H1 (cell line): ENCODE measurements at regions not wholly inside any gene's neighbourhood (a gene's known extent, or its start where the extent isn't known, plus 50 kb on each side); places are given as distances from the start of the nearest gene placed in this dataset.

ENCODE experiments used
- CTCF ChIA-PET: fragments of 300-600 bp; sonication (Branson Sonifier 250); formaldehyde crosslinking; loops from one replicate; lab custom pipeline; 2021; ENCODE audit not compliant: partially characterized antibody; lab: Charles Lee
- POLR2A ChIA-PET: fragments of 300-600 bp; sonication (Branson Sonifier 250); formaldehyde crosslinking; loops from one replicate; lab custom pipeline; 2021; ENCODE audit warnings: inconsistent platforms; ENCODE audit not compliant: partially characterized antibody; lab: Charles Lee
- DNase-seq, 2 experiments: peaks; one replicate each; pipeline versions ENCODE4 v3.0.0 to v3.0.0-alpha.2; 2010 to 2022; ENCODE audit warnings: low spot score in 2 of 2, low read depth in 1 of 2, mixed read lengths in 1 of 2
- FAIRE-seq: peaks from 2 replicates; lab custom pipeline; 2011; peaks lifted over from hg19 to GRCh38; lab: Jason Lieb, UNC
- H2AFZ ChIP-seq: 2 replicates; pipeline ENCODE4 v1.8.1; 2012; ENCODE audit warnings: low read length, inconsistent platforms
- H2AK5ac ChIP-seq: 2 replicates; pipeline ENCODE4 v1.6.1; 2013; ENCODE audit warnings: low read depth, low read length
- H2BK120ac ChIP-seq: replicated peaks from 2 replicates; pipeline ENCODE3; 2013; ENCODE audit warnings: low read depth, low read length, inconsistent platforms
- H2BK12ac ChIP-seq: 2 replicates; pipeline ENCODE4 v1.6.1; 2013; ENCODE audit warnings: low read depth, low read length
- H2BK15ac ChIP-seq: 2 replicates; pipeline ENCODE4 v1.6.1; 2013; ENCODE audit warnings: low read length
- H2BK20ac ChIP-seq: 2 replicates; pipeline ENCODE4 v1.6.1; 2013; ENCODE audit warnings: low read length
- H2BK5ac ChIP-seq: 2 replicates; pipeline ENCODE4 v1.6.1; 2013; ENCODE audit warnings: low read depth, low read length
- H3K14ac ChIP-seq: 2 replicates; pipeline ENCODE4 v1.6.1; 2013; ENCODE audit warnings: inconsistent platforms; ENCODE audit not compliant: insufficient read length
- H3K18ac ChIP-seq: 2 replicates; pipeline ENCODE4 v1.6.1; 2013; ENCODE audit warnings: low read length; ENCODE audit errors: extremely low read depth
- H3K23ac ChIP-seq: 2 replicates; pipeline ENCODE4 v1.6.1; 2013; ENCODE audit warnings: inconsistent platforms; ENCODE audit not compliant: insufficient read length
- H3K23me2 ChIP-seq: 2 replicates; pipeline ENCODE4 v1.6.1; 2013; ENCODE audit warnings: low read depth, low read length
- H3K27ac ChIP-seq: 2 replicates; pipeline ENCODE4 v1.6.1; 2011; ENCODE audit warnings: low read depth, low read length, inconsistent platforms
- H3K27me3 ChIP-seq, 4 experiments: replicated peaks in 1 of 4; 1 replicate in 1 of 4; 2 replicates in 3 of 4; pipeline versions ENCODE4 v1.6.1 to v1.8.1; 2011 to 2013; ENCODE audit warnings: low read length in 3 of 4, mild to moderate bottlenecking in 3 of 4, inconsistent platforms in 2 of 4, mixed read lengths in 2 of 4, moderate library complexity in 1 of 4; ENCODE audit not compliant: control insufficient read depth in 3 of 4, insufficient read depth in 3 of 4; ENCODE audit errors: extremely low read depth in 1 of 4
- H3K36me3 ChIP-seq, 4 experiments: 2 replicates each; pipeline versions ENCODE4 v1.6.1 to v1.8.1; 2011 to 2013; ENCODE audit warnings: mild to moderate bottlenecking in 4 of 4, low read length in 3 of 4, moderate library complexity in 2 of 4, control low read depth in 1 of 4, inconsistent platforms in 1 of 4; ENCODE audit not compliant: insufficient read depth in 4 of 4, control insufficient read depth in 2 of 4
- H3K4ac ChIP-seq: replicated peaks from 2 replicates; pipeline ENCODE3; 2013; ENCODE audit warnings: low read length, low read depth, mixed read lengths, inconsistent platforms; ENCODE audit not compliant: insufficient read length
- H3K4me1 ChIP-seq, 4 experiments: replicated peaks in 1 of 4; 1 replicate in 1 of 4; 2 replicates in 3 of 4; pipeline versions ENCODE4 v1.6.1 to v1.8.1; 2011 to 2013; ENCODE audit warnings: low read length in 3 of 4, inconsistent platforms in 2 of 4, mixed read lengths in 1 of 4; ENCODE audit not compliant: insufficient read depth in 4 of 4, control insufficient read depth in 3 of 4
- H3K4me2 ChIP-seq, 2 experiments: 2 replicates each; pipeline versions ENCODE4 v1.6.1 to v1.8.1; 2011 to 2013; ENCODE audit warnings: low read depth in 2 of 2, low read length in 2 of 2, control low read depth in 1 of 2, inconsistent platforms in 1 of 2, mild to moderate bottlenecking in 1 of 2; ENCODE audit not compliant: insufficient read depth in 1 of 2
- H3K4me3 ChIP-seq, 4 experiments: fragments of 200-600, 300-600 bp in 1 of 4; sonication (generic), shearing (Covaris generic), sonication (Bioruptor Twin) in 1 of 4; 2 replicates each; pipeline versions ENCODE4 v1.5.1 to v1.8.1; 2011 to 2016; ENCODE audit warnings: low read length in 4 of 4, low read depth in 3 of 4, control low read depth in 2 of 4, inconsistent platforms in 2 of 4, mild to moderate bottlenecking in 2 of 4, mixed read lengths in 1 of 4, moderate library complexity in 1 of 4; ENCODE audit not compliant: insufficient read depth in 2 of 4; ENCODE audit errors: extremely low read depth in 1 of 4
- H3K56ac ChIP-seq: replicated peaks from 2 replicates; pipeline ENCODE3; 2013; ENCODE audit warnings: low read depth, mild to moderate bottlenecking, mixed read lengths, low read length, inconsistent platforms; ENCODE audit not compliant: insufficient read length
- H3K79me1 ChIP-seq: 2 replicates; pipeline ENCODE4 v1.6.1; 2013; ENCODE audit warnings: low read depth, low read length, control low read depth
- H3K79me2 ChIP-seq, 2 experiments: 2 replicates each; pipeline versions ENCODE4 v1.6.1 to v1.8.1; 2012 to 2013; ENCODE audit warnings: low read length in 2 of 2, mild to moderate bottlenecking in 2 of 2, inconsistent platforms in 1 of 2; ENCODE audit not compliant: insufficient read depth in 2 of 2, control insufficient read depth in 1 of 2
- H3K9ac ChIP-seq, 4 experiments: replicated peaks in 1 of 4; 1 replicate in 1 of 4; 2 replicates in 3 of 4; pipeline versions ENCODE4 v1.6.1 to v1.8.1; 2011 to 2013; ENCODE audit warnings: low read depth in 3 of 4, low read length in 3 of 4, control low read depth in 2 of 4, mild to moderate bottlenecking in 2 of 4, moderate library complexity in 2 of 4, inconsistent platforms in 1 of 4; ENCODE audit errors: extremely low read depth in 1 of 4
- H3K9me3 ChIP-seq, 2 experiments: 2 replicates each; pipeline versions ENCODE4 v1.6.1 to v1.8.1; 2012 to 2013; ENCODE audit warnings: mild to moderate bottlenecking in 2 of 2, moderate library complexity in 2 of 2, control low read depth in 1 of 2, inconsistent platforms in 1 of 2, low read depth in 1 of 2, low read length in 1 of 2, mixed read lengths in 1 of 2; ENCODE audit not compliant: insufficient read depth in 2 of 2
- H4K20me1 ChIP-seq, 2 experiments: replicated peaks in 1 of 2; 2 replicates each; pipeline versions ENCODE3 to v1.8.1; 2011 to 2013; ENCODE audit warnings: inconsistent platforms in 2 of 2, low read length in 2 of 2, mild to moderate bottlenecking in 1 of 2; ENCODE audit not compliant: insufficient read depth in 2 of 2, control insufficient read depth in 1 of 2
- H4K5ac ChIP-seq: 2 replicates; pipeline ENCODE4 v1.6.1; 2013; ENCODE audit warnings: low read length, low read depth, mixed read lengths, inconsistent platforms; ENCODE audit not compliant: insufficient read length
- H4K8ac ChIP-seq: 2 replicates; pipeline ENCODE4 v1.8.0; 2013; ENCODE audit warnings: mild to moderate bottlenecking, moderate library complexity, low read length, inconsistent platforms; ENCODE audit not compliant: insufficient read depth; ENCODE audit errors: extremely low read depth
- H4K91ac ChIP-seq: replicated peaks from 2 replicates; pipeline ENCODE3; 2013; ENCODE audit warnings: low read length, mixed read lengths, inconsistent platforms; ENCODE audit not compliant: insufficient read length
- FOSL1 ChIP-seq: IDR thresholded peaks from 2 replicates; pipeline ENCODE4 v1.6.1; 2011; ENCODE audit warnings: mild to moderate bottlenecking, low read depth, low read length, moderate library complexity; ENCODE audit not compliant: insufficient read depth
- MAX ChIP-seq: IDR thresholded peaks from 2 replicates; pipeline ENCODE4 v1.6.1; 2012; ENCODE audit warnings: inconsistent platforms
- POLR2A ChIP-seq, 2 experiments: IDR thresholded peaks; 1 replicate in 1 of 2; 2 replicates in 1 of 2; pipeline ENCODE4 v1.6.1; 2011; ENCODE audit warnings: low read depth in 2 of 2, low read length in 2 of 2, mild to moderate bottlenecking in 2 of 2; ENCODE audit errors: control extremely low read depth in 1 of 2
- SIN3A ChIP-seq, 2 experiments: IDR thresholded peaks in 1 of 2; conservative IDR thresholded peaks in 1 of 2; 2 replicates each; pipeline ENCODE4 v1.6.1; 2011 to 2012; ENCODE audit warnings: low read length in 2 of 2, improper control_type of control experiment in 1 of 2, low read depth in 1 of 2, mild to moderate bottlenecking in 1 of 2
- WGBS, 2 experiments: shearing (Covaris generic) in 1 of 2; methylation state at CpG; one replicate each; pipeline versions ENCODE4 v1.1.6 to v1.1.7; 2013 to 2015; ENCODE audit warnings: low lambda C conversion rate in 2 of 2, mixed read lengths in 2 of 2, inconsistent platforms in 1 of 2, low coverage in 1 of 2, missing lambda C conversion rate in 1 of 2; ENCODE audit not compliant: insufficient replicate concordance in 2 of 2, insufficient coverage in 1 of 2, insufficient read length in 1 of 2; ENCODE audit errors: extremely low coverage in 1 of 2, missing lambda C conversion rate in 1 of 2; 5-methylcytosine and 5-hydroxymethylcytosine counted together

- H3K4ac ChIP-seq = no peak overlapping the region
- H4K20me1 ChIP-seq = no peaks in the 10 kb centered on the region
- H2AFZ ChIP-seq = no peak overlapping the region
- H2BK12ac ChIP-seq = no peak overlapping the region
- no peak overlapping the region for H3K14ac ChIP-seq
- no peak overlapping the region for H2BK15ac ChIP-seq
- POLR2A ChIA-PET = no interaction called here
- CTCF ChIA-PET = interaction anchor here (1.2 kb wide), 1 partner anchor 48 kb away, joined by 4 read pairs; no protein-coding TSS in a partner anchor
- no peaks in the 10 kb centered on the region for H3K79me2 ChIP-seq
- H3K36me3 ChIP-seq = no peaks in the 10 kb centered on the region
- 88% methylated on average over 1 of the region's 1 CpG; no CpG with 5 or more reads in 1 of the 2 experiments for WGBS, 2 experiments
- no peak overlapping the region for H3K56ac ChIP-seq
- H3K4me3 ChIP-seq = no peak overlapping the region
- H3K27me3 ChIP-seq = no peaks in the 10 kb centered on the region
- no peak overlapping the region for H2BK5ac ChIP-seq
- H2AK5ac ChIP-seq = no peak overlapping the region
- no peak for DNase-seq
- H3K23me2 ChIP-seq = peaks cover 2% of the 10 kb centered on the region; the same call in 1 of the 2 replicates
- H3K4me2 ChIP-seq = no peak overlapping the region
- no peak overlapping the region for H4K8ac ChIP-seq
- H4K91ac ChIP-seq = no peak overlapping the region
- H3K4me1 ChIP-seq = no peaks in the 10 kb centered on the region
- H3K18ac ChIP-seq = no peak overlapping the region
- H3K27ac ChIP-seq = no peak overlapping the region
- no peak overlapping the region for H2BK20ac ChIP-seq
- no peak overlapping the region for H2BK120ac ChIP-seq
- H3K9ac ChIP-seq = no peak overlapping the region
- H3K9me3 ChIP-seq = no peaks in the 10 kb centered on the region
- no peak overlapping the region for H3K23ac ChIP-seq
- no peak overlapping the region for H4K5ac ChIP-seq
- FAIRE-seq = no peak
- no peaks in the 10 kb centered on the region for H3K79me1 ChIP-seq
- TF ChIP-seq SIN3A (conservative IDR thresholded peaks at IDR 0.05 in 1 of 2, IDR thresholded peaks at IDR 0.05 in 1 of 2; ENCODE audit: low read depth in 1 of 2, low read length in 2 of 2) (no peak), MAX (no peak), POLR2A (IDR thresholded peaks at IDR 0.05; ENCODE audit: control extremely low read depth in 1 of 2, low read depth in 2 of 2, low read length in 2 of 2) (no peak), FOSL1 (no peak)
These were observed 117.8 kb upstream of the CST7 start for GRCh38 chr20:24831232-24831631.
